8988T (cell line): ENCODE measurements at regions not wholly inside any gene's neighbourhood (a gene's known extent, or its start where the extent isn't known, plus 50 kb on each side); places are given as distances from the start of the nearest gene placed in this dataset.

Source experiments
- DNase-seq: peaks from one replicate; pipeline ENCODE4 v3.0.0; 2011

GRCh38 chr9:108709997-108710396 is 145.8 kb downstream of the ACTL7B start:
- DNase-seq, result no peak

GRCh38 chr9:108709126-108709525 is 146.7 kb downstream of the ACTL7B start:
- no peak for DNase-seq

- DNase-seq, result no peak
Measured at GRCh38 chr9:108708448-108708847, 147.3 kb downstream of the ACTL7B start.

- DNase-seq, result no peak
Measured at GRCh38 chr9:108707120-108707519, 148.7 kb downstream of the ACTL7B start.

- no peak for DNase-seq
Measured at GRCh38 chr9:108704156-108704852, 151.5 kb downstream of the ACTL7B start.

DNA sequence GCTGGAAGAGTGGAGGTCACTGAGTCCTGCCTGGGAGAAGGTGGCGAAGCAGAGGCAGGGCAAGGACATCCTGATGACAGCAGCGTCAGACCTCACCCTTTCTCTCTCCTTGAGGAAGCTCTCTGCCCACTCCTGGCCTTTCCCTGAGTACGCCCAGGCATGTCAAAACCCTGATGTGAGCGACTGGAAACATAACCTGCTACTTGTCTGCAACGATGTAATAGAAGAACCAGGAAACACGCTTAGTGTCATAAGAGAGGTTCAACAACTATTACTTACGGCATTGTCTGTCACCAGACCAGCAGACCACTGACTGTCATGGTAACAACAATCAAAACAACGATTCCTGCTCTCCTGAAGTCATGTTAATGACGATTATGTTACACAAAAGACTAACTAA is 152.4 kb downstream of the ACTL7B start:
- no peak for DNase-seq

GRCh38 chr9:108702681-108703080 is 153.1 kb downstream of the ACTL7B start:
- DNase-seq, result no peak

DNA sequence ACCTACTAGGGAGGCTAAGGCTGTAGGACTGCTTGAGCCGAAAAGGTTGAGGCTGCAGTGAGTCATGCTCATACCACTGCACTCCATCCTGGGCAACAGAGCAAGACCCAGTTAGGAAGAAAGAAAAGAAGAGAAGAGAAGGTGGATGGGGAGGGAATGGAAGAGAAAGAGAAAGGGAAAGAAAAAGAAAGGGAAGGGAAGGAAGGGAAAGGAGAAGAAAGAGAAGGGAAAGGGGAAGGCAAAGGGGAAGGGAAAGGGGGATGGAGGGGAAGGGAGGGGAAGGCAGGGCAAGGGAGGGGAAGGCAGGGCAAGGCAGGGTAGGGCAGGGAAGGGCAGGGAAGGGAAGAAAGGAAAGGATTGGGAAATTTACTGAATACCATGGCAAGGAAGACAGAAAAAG is 157.0 kb downstream of the ACTL7B start:
- DNase-seq, result no peak

DNA sequence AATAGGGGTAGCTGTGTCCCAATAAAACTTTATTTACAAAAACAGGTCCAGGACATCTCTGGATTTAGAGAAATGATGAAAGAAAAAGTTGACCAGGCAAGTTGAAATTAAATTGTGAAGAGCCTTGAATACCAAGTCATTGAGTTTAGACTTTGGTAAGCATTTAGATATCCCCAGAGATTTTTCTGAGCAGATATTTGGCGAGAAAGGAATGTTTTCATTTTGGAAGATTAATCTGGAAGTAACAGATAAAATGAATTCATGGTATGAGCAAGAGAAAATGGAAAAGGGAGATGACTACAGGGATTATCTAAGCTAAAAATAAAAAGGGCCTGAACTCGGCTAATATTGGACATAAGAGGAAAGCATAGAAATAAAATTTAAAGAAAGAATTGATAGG is 157.6 kb downstream of the ACTL7B start:
- no peak for DNase-seq

DNA sequence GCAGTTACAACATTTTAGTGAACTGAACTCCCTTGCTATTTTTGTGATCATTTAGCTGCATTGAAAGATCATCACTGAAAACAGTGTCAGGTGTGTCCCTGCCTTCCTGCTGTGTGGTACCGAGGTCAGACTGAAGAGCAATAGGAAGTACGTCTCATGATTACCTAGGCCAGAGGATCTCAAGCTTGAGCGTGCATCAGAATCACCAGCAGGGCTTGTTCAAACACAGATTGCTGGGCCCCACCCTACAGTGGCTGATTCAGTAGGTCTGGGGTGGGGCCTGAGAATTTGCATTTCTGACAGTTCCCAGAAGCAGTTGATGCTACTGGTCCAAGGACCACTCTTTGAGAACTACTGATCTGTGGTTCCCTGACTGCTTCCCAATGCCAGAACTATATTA is 159.6 kb downstream of the ACTL7B start:
- DNase-seq, result no peak

DNA sequence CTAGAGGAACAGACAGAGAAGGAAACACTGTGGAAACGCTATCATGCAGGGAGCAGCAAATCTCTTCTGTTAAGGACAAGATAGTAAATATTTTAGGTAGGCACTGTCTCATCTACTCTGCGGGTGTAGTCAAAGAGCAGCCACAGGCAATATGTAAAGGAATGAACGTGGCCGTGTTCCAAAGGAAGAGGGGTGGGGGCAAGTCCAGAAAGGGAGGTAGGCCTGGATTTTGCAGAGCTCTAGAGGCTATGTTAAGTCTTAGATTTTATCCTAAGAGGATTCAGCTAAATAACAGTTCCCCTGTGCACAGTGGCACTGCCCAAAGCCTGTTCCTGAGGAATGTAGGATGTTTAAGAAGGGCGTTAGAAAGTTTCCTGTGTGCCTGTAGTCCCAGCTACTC is 161.6 kb downstream of the ACTL7B start:
- no peak for DNase-seq

DNA sequence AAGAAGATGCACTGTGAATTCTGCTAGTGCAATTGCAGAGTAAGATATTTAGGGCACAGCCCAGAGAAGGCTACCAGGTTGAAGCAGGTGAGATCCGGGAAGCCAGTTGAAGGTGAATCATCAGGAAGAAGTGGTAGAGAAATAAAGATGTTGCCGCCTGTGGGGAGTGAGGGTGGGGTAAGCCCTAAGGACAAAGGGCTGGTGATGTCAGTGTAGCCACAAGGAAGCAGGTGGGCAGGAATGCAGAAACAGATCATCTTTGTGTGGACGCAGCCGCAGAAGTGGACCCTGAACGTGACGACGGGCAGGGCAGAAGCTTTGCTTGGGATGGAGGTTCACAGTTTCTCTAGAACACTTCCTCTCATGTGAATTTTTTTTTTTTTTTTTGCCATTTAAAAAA is 164.2 kb downstream of the ACTL7B start:
- no peak for DNase-seq

- DNase-seq, result no peak
Measured at GRCh38 chr9:108688676-108689075, 167.1 kb downstream of the ACTL7B start.

- DNase-seq, result no peak
Measured at GRCh38 chr9:108688051-108688450, 167.7 kb downstream of the ACTL7B start.

DNA sequence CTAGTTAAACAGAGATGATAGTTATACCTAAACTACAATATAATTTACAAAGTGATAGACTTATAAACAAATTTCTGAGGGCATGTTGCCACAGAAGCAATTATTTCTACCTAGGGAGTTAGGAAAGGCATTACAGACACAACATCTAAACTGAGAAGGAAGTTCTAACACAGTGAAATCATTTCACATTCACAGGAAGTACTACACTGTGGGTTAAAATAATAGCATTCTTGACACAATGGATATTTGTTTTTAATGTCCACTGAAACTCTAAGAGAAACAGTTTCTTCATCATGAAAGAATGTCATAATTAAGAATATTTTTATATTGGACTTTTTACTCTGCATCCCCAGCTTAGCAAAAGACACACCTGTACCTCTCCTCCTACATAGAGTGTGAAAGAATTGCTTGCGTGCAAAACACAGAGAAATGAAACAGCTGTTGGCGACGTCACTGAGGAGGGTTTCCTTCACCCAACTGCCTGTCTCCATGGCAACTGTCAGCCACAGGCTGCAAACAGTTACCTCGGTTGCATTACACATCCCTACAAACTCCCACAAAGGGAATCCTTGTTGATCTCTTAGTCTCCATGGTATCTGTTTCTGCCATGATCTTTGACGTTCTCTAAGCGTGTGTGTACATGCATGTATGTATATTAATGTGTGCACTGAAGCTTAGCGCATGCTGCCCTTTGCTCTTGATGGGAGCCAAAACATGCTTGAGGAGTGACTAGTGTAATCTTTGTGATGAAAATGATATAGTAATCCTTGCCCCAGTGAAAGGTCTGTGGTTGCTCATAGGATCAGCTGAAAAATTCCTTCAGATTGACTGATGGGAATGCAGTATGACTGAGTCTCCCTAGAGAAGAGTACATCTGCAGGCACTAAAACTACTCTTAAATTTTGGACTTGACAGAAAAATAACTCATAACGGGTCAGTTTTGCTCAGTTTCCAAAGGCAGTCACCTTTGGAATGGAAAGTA is 168.5 kb downstream of the ACTL7B start:
- DNase-seq, result no peak

GRCh38 chr9:108684288-108685025 is 171.3 kb downstream of the ACTL7B start:
- DNase-seq, result no peak

DNA sequence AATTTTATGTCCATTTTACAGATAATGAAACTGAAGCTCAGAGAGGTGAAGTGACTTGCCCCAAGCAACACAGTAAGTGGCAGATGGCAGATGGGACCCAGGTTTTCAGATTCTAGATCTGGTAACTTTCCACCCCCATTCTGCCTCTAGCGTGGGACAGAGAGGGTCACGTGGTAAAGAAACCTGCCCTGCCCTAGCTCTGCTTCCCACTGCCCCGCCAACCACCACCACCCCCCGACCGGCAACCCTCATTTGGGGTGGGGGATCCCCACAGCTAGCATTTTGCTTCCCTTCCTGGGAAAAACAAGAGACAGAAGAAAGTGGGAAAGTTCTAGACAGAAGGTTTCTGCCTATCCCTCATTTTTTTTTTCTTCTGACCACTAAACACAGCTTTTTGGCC is 172.5 kb downstream of the ACTL7B start:
- DNase-seq, result no peak

- no peak for DNase-seq
Measured at GRCh38 chr9:108681851-108682590, 173.8 kb downstream of the ACTL7B start.

- no peak for DNase-seq
Measured at GRCh38 chr9:108680946-108681345, 174.8 kb downstream of the ACTL7B start.

GRCh38 chr9:108677776-108678175 is 178.0 kb downstream of the ACTL7B start:
- no peak for DNase-seq

DNA sequence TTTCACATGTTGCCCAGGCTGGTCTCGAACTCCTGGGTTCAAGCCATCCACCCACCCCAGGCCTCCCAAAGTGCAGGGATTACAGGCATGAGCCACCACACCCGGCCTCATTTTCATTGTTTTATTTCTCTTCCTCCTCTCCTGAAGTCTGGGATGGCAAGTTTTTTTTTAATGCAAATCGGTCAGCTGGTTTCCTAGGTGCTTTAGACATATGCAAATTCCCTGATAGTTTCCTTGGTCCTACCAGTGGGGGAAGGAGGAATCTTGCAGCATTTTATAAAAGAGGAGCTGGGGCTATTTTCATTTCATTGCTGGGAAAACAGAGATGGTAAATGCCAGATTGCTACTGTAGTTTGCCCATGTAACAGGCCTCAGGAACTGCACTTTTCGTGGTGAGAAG is 179.4 kb downstream of the ACTL7B start:
- DNase-seq, result no peak

GRCh38 chr9:108675708-108676107 is 180.1 kb downstream of the ACTL7B start:
- no peak for DNase-seq
